NCI-H510A treated with DMSO at 0.1 percent for 48 hours (cell line): ENCODE measurements at regions not wholly inside any gene's neighbourhood (a gene's known extent, or its start where the extent isn't known, plus 50 kb on each side); places are given as distances from the start of the nearest gene placed in this dataset.

Source experiments
- DNase-seq: peaks from one replicate; lab custom pipeline; 2025; lab: John Stamatoyannopoulos, UW

DNA sequence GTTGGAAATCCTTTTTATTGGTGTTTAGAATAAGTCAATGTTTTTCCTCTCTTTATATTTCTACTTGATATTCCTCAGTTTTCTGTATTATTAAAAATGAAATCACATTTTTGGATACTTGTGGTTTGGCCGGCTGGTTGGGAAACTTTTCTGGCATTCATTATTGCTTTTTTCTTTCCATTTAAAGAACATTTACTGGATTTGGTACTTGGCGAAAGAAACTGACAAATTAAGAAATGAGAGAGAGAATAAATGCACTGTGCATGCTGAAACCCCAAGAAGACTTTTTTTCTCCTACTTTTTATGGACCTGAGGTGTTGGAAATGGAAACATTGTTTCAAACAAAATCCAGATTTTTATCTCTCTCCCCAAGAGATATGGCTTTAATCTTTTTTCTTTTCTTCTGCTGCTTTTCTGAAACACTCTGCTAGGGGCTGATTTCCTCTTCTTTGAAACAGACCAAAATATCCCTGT, 128.4 kb downstream of the SNX18 start:
- DNase-seq, result no peak

DNA sequence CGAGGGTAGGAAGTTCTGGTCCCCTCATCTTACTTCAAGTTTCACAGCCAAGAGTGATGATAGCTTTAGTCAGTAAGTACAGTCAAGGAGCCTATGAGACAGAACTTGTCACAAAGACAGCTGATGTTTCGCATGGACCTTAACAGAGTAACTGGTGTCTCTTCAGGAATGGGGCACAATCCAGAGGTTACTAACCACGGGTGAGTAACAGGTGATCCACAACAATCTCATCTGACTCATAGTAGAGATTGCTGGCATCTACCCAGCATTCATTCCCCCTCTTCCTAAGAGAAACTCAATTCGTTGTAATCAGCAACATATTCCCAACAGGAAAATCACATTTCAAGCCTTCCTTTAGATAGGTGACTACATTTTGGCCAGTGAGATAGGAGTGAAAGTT, 126.7 kb downstream of the SNX18 start:
- no peak for DNase-seq

DNA sequence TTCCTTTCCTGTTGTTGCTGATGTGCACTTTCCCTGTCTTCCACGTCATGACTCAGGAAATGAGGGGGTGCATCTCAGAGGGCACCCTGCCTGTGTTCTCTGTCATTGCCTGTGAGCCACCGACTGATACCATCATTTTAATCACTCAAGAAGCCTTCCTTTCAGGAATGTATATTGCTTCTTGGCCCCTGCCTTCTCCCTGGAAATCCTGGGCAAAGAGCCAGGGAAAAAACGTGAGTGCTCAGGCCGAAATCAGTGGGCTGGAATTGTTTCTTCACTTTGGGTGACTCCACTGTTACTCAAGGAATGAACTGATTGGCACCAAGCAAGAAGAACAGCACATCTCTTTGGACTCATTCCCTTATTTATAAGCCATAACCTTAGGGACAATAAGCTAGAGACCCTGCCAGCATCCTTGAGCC, 126.1 kb downstream of the SNX18 start:
- no peak for DNase-seq

DNA sequence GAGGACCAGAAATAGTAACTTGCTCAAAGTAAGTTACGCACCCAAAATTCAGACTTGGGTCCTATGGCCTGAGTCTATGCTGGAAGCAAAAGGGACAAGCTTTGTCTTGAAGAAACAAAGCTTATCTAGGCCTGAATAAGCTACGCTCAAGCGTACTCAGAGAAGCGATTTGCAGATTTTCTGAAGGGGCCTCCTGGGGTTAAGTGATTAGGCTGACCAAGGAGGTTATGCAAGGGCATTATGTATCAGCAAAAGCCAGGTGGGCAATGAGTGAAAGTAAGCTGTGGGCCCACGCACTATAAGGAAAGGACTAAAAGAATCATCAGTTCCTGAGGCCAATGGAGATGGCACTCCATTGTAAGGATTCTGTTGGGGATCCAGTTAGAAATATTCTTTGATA, 122.1 kb downstream of the SNX18 start:
- no peak for DNase-seq

DNA sequence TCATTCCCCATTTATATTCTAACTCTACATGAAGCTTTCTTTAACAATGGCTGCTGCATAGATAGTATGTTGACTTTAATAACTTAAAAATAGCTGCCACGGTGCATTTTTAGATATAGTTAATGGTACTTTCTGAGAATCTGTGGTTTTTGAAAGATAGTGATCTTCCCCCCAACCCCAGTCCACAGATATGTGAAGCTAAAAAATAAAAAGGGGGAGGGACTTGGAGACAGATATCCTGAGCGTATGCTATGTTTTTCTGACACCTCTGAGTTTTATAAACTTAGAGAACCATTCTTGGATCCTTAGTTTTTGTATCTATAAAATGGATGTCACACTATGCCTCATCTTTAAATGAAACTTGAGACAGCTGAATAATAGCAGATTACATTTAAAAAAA, 120.5 kb downstream of the SNX18 start:
- no peak for DNase-seq

DNA sequence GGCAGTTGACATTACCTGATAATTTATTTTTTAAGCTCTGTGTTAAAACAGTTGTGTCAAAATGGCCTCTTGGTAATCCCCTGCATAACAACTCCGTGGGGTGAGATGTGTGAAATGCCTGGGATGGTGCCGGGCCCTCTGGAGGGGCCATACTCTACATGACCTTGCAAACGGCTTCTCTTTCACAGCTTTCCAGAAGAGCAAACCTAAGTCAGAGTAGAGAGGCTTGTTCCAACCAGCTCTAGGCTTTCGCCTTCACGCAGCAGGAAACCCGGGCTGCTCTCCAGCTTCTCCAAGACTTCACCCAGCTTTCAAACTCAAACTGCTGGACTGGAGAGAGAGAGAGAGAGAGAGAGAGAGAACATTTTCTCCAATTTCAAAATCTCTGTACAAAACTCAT, 120.1 kb downstream of the SNX18 start:
- DNase-seq, result no peak

DNA sequence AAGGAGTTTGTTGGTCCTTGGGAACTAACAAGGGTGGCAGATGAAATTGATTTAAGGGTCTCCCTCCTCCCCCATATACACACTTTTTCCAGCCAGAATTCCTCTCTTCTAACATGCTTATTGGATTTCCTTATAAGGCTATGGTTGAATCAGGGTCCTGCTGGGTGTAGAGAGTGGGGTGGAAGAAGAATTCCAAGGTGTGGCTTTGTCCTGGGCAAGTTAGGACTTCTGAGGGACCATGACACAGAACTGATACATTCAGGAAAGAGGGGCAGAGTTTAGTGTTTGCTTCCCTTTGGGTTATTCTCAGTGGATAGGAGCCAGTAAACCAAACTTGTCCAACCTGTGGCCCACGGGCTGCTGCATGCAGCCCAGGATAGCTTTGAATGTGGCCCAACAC, 116.5 kb downstream of the SNX18 start:
- no peak for DNase-seq

DNA sequence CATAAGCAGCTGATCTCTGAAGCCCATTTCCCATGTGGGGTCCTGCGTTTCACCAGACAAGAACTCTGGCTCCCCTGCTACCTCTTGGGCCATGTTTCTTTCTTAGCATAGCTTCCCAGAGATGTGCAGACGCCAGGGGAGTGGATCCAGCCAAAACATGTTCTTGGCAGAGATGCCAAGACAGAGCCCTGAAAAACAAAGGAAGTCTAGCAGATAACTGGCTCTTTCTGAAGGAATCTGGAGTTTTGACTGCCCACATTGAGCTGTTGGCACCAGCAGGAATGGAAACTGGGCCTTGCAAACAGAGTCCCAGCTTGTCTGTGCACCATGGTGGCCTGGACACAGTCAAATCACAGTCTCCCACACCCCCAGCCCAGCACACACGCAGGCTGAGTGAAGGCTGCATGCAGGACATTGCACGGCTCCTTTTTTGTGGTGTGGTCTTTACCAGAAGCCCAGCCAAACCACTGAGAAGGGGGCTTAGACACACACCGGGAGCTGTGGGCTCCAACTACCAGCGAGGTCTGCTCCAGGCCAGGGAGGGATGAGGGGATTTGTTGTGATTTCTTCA, 114.7 kb downstream of the SNX18 start:
- no peak for DNase-seq

DNA sequence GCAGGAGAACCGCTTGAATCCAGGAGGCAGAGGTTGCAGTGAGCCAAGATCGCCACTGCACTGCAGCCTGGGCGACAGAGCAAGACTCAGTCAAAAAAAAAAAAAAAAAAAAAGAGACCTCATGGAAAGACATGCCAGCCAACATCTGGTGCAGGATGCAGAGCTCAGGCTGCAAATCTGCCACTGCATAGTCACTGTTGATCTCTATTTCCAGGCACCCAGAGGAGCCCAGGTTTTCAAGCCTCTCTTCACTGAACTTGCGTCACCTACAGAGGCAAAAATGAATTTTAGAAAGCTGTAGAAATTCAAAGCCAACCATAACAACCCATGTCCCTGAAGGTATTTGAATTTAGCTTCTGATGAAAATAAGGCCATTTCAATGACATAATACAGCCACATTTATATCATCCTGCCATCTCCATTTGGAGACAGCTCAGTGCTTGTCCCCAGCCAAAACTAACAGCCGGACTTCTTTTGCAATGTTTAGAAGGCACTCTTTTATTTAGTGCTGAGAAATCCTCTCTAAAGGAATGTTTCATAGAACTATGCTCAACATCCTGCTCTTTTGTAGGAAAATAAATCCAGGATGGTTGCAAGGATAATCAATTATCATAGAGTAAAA, 113.3 kb downstream of the SNX18 start:
- DNase-seq, result no peak

DNA sequence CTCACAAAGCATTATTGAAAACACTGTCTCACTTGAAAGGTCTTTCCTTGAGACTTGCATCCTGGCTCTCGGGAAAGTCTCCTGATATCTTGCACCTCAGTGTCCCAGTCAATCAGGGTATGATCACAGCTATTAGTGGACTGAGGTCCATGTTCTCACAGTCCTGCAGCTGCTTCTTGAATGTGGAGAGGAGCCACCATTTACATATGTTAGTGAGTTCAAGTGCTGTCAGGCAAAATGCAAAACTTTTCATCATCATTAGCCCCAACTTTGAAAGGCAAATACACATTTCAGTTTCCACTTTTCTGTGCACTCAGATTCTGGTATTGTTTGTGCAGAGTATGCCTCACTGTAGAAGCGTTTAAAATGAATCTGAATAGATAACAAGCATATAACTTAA, 111.6 kb downstream of the SNX18 start:
- DNase-seq, result no peak

DNA sequence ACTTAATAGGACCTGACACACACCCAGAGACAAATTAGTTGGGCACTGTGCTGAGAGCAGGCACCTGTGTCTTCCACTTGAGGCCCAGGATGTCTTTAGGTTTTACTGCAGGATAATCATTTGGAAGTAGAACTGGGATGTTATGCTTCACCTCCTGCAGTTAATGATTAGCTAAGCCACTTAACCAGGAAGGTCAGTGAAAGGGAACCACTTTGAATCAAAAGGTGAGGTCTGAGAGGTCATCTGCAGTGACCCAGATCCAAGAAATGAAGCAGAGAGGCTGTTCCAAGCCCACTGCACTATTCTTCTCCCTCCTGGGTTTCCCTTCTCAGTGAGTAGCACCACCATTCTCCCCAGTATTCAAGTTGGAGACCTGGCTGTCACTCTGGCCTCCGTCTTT, 110.5 kb downstream of the SNX18 start:
- no peak for DNase-seq

DNA sequence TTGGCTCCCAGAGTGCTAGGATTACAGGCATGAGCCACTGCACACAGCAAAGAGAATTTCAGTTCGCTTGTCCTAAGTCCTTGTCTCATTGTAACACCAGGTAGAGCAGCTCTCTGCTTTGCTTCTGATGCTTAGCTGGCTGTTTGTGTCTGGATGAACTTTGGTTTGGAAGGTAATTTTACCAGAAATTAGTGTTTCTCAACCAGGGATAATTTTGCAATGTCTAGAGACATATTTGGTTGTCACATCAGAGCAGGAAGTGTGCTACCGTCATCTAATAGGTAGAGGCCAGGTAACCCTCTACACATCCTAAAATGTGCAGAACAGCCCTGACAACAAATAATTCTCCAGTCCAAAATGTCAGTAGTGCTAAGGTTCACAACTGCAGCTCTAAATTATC, 108.8 kb downstream of the SNX18 start:
- no peak for DNase-seq

DNA sequence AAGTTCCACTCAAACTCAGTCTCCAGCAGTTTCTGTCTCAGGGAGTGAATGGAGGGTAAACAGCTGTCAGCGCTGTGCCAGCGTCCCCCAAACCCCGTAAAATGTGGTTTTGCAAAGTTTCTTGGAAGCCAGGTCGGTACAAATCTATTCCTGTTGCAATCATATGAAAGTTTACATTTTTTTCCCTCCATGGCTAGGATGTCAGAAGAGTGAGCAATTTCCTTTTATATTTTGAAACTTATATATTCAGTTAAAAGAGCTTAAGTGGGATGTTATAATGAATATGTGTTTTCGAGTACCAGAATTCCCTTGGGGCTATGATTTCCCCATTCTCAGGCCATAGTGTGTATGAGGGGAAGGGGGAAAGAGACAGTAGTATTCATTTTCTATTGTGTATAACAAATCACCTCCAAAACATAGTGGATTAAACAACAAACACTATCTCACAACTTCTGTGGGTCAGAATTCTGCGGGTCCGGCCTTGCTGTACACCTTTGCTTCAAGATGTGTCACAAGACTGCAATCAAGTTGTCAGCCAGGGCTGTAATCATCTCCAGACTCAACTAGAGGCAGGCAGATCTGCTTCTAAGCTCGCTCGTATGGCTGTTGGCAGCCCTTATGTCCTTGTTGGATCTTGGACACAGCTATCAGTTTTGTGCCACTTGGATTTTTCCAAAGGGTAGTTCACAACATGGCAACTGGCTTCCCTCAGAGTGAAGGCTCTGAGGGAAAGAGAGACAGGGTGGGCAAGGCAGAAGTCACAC, 107.4 kb downstream of the SNX18 start:
- no peak for DNase-seq

DNA sequence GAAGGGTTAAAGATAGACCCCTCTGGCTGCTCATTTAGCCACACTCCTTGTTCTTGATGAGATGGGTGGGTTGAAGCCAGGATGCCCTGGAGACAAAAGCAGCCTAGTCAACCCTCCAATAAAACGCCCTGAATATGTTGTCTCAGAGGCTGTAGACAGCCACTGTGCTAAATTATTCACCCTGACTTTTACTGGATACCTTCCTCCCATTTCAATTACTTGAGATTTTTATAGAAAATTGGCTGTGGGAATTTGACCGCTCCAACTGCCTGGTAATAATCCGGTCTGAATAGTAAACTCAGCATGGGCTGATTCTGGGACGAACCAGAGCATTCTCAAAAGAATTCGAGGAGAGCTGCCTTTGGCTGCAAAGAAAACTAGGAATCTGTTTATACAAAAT, 104.2 kb downstream of the SNX18 start:
- no peak for DNase-seq

DNA sequence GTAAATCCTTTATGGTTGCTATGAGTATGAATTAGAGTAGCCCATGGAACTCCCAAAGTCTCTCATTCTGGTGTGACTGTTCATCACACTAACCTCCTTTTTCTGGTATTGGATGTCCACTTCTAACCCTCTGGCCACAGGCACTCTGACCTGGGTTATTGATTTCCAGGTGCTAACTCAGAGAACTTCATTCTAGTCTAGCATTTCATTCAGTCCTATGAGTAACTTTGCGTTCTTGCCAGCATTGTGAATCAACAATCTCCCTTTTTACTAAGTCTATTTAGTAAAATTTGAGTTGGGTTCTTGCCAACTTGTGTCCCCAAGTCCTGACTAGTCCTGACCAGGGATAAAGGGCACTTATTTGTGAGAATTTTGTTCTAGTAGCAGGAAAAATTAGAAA, 103.5 kb downstream of the SNX18 start:
- no peak for DNase-seq

DNA sequence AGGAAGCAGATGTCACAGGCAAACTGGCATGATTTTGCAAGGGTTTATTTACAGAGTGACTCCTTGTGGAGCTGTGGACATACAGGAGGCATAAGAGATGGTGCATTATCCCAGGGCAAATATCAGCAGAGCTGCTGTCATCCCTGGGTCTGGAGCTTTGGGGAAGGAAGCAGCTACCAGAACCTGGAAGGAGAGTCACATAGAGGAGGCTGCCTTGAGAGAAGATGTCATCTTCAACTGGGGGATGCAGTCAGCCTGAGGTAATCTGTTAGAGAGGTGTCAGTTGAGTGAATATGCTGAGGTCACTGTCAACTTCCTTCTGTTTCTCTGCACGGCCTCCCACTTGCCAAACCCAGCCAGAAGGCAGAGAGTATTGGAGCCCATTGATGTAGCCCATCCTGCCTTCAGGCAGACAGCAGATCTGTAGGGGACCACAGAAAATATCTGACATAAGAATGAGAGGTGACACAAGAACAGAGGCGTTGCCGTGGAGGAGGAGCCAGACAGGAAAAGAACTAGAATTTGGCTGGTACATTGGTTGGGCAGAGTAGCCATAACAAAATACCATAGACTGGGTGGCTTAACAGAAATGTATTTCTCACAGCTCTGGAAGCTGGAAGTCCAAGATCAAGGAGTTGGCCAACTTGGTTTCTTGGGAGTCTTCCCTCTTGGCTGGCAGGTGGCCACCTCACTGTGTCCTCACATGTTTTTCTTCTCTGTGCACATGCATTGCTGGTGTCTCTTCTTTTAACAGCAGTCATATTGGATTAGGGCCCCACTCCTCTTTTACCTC, 102.8 kb downstream of the SNX18 start:
- peak; percentile 3 for DNase-seq

DNA sequence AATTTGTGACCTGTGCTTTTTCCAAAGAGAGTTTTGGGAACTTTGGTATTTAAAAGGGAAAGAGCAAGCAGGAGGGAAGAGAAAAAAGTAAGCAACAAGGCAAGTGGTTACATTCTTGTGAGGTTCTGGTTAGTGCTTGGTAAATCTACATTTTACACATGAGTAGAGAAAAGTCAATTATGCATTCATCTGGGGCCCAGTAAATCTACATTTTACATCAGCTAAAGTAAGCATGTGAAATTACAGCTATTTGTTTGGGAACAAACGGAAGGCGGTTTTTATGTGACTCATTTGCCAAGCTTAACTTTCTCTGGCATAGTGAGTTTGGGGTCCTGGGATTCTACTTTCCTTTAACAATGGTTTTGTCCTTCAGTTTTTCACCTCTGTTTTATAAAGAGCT, 102.2 kb downstream of the SNX18 start:
- DNase-seq, result no peak

DNA sequence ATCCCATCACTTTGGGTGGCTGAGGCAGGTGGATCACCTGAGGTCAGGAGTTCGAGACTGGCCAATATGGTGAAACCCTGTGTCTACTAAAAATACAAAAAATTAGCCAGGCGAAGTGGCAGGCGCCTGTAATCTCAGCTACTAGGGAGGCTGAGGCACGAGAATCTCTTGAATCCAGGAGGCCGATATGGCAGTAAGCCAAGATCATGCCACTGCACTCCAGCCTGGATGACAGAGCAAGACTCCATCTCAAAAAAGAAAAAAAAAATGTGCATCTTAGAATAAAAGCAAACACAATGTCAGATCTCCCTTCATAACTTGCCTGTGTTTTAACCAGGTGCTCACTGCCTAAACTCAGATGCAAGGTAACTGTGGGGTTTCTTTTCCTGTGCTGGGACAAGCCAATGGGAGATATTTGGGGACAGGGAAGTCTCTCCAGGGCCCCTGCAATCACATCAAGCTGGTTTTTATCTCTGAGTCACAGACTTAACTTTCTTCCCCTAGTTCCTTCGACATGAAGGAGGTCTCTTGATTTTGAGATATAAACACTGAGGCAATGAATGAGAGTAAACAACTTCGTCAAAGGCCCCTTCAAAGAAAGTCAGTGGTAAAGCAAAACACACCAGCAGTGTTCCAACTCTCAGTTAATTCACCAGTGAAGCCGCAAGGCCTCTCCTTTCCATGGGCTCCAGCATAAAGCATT, 99.1 kb downstream of the SNX18 start:
- no peak for DNase-seq

DNA sequence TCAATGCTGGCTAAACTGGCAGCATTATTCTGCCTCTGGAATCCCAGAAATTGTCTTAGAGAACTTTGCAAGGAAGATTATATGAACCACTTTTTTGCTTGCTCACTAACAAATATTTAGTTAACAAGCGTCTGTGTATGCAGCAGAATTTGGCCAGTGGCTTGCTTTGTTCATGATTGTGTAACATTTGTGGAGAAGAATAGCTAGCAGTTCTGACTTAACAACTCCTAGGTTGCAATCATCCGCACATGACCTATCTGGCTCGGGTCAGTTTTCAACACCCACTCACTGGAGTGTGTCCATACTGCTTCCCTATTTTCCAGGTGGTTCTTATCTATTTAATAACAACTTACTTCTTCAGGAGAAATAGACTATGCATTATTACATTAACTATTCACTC, 98.5 kb downstream of the SNX18 start:
- no peak for DNase-seq

DNA sequence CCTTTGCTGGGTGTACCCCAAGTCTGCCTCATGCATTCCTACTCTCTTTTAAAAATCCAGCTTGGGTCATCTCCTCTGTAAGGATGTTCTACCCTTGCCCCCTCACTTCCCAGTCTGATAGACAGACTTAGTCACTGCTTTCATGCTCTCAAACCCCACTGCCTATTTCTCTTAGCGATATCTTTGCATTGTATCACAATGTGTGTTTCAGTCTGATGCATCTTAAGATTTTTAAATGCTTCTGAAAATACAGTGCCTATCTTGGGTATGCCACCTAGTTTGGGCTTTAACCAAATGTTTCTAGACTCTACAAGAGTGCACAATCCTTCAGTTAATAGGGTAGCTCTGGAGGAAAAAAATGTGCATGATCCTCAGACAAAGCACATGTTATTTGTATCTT, 97.8 kb downstream of the SNX18 start:
- DNase-seq, result no peak

DNA sequence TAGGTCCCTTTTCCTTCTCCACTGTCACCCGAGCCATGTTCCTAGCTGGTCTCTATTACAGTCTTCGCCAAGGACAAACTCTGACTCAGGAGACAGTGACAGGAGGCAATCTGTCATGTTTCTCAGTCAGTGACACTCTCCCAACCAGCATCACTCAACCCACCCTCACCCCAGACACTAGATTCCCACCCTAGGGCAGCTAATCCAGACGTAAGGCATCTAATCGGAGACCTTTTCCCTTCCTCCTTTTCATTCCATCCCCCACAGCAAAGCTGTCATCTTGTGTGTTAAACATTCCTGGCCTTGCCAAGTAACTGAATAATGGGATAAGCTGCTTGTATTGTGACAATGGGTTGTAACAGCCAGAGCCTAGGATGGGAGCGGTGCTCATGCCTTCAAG, 95.2 kb downstream of the SNX18 start:
- no peak for DNase-seq

DNA sequence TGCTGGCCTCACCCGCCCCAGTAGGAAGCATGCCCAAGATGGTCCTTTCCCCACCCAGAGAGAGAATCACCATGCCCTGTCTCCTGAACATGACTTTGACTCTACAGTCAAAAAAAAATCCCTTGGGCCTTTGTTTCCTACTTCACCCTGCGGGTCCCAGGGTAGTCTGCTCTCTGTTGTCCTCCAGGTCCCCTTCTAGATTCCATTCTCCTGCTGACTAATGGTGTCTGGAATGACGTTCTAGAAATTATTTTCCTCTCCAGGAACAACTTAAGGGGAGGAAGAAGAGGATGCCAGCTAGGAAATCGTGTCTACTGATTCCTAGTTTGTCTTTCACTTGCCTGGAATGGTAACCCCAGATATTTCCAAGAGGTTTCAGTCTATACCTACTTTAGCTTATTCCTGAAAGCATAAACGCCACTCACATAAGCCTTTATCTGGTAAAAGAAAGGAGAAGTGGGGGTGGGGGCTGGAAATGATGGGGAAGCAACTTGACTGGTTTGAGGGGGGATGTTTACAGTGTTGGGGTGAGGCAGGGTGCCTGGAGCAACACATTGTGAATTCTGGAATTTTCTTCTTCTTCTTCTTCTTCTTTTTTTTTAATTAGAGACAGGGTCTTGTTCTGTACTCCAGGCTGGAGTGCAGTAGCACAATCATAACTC, 93.9 kb downstream of the SNX18 start:
- no peak for DNase-seq
